ENCODE measurements at regions not wholly inside any gene's neighbourhood (a gene's known extent, or its start where the extent isn't known, plus 50 kb on each side); places are given as distances from the start of the nearest gene placed in this dataset.

DNA sequence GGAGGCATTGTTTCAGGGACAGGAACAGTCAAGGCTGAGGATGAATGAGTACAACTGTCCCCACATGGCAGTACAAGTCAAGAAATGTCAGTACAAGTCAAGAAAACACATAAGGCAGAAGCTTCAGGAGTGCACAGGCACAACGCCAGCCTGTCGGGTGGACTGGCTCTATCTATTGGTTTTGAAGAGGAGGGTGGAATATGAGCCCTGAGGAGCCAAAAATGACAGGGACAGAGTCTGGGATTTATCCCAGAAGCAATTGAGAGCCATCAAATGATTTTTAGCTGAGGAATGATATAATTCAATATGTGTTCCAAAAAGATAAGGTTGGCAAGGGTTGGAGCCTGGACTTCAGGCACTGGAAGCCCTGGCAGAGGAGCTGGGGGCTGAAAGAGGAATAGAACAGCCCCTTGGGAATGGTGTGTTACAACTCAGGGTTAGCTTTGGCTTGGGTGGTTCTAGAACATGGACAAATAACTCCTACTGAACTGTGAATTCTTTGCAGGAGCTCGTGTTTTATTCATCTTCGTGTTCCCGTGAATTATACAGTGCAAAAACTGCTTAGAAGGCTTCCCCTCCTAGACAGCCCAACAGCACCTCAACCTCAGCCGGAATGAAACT lies 425.7 kb upstream of the ARID1B start:
- Mint-ChIP-seq H3K27ac (no peak overlapping the region), H3K9me3 (ENCODE audit: low read depth) (no peaks in the 10 kb centered on the region), H3K4me1 (no peaks in the 10 kb centered on the region), H3K36me3 (no peaks in the 10 kb centered on the region), H3K4me3 (no peak overlapping the region), H3K27me3 (no peaks in the 10 kb centered on the region)
- CTCF ChIA-PET: no interaction called here
- DNase-seq (no peak), ATAC-seq (no peak)

DNA sequence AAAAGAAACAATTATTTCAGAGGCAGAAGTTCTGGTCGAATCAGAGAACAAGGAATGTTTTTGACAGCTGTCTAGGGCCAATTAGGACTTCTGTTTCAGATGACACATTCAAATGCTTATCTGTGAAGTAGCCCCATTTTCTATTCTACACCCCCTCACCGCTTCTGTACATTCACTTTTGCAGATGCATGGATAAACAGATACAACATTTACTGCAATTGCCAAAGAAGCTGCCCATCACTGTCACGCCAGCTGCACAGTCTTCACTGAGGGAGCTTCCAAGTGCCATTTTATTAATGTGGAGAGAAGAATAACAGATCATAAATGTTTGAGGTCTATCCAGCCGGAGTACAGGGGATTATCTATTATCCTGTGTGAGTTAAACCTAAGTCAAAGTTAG lies 426.8 kb upstream of the ARID1B start:
- Mint-ChIP-seq H3K27ac (no peak overlapping the region), H3K4me1 (no peaks in the 10 kb centered on the region), H3K9me3 (ENCODE audit: low read depth) (no peaks in the 10 kb centered on the region), H3K36me3 (no peaks in the 10 kb centered on the region), H3K27me3 (no peaks in the 10 kb centered on the region), H3K4me3 (no peak overlapping the region)
- ATAC-seq: no peak
- no peak for DNase-seq
- CTCF ChIA-PET: no interaction called here

DNA sequence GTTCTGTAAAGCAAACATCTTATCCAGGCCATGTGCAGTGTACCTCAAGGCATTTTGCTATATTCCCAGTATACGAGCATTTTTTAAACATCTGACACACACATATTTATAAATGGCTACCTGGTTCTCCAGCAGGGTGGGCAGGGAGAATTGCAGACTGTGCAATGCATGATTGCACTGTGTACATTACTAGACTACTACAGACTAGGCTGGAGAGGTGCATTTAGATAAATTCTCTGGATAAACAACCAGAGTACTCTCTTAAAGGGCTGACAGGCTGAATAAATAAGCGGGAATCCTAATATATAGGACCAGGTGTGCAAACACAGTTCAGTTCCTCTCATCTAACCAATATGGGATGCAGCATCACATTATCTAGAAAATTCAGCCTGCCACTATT lies 428.3 kb upstream of the ARID1B start:
- no peaks in the 10 kb centered on the region for H3K36me3 Mint-ChIP-seq

GRCh38 chr6:156348424-156348823 lies 428.8 kb upstream of the ARID1B start:
- ATAC-seq: no peak

More for the DNA sequence above, 428.3 kb upstream of the ARID1B start:
- CTCF ChIA-PET: no interaction called here
- H3K27ac Mint-ChIP-seq: no peak overlapping the region
- H3K4me3 Mint-ChIP-seq: no peak overlapping the region
- H3K4me1 Mint-ChIP-seq: no peaks in the 10 kb centered on the region
- ATAC-seq: no peak
- H3K27me3 Mint-ChIP-seq: no peaks in the 10 kb centered on the region
- H3K9me3 Mint-ChIP-seq (ENCODE audit: low read depth): no peaks in the 10 kb centered on the region
- DNase-seq: no peak

GRCh38 chr6:156347656-156348055 lies 429.5 kb upstream of the ARID1B start:
- CTCF ChIA-PET: no interaction called here
- no peak for DNase-seq
- no peak for ATAC-seq
- no peak overlapping the region for H3K4me3 Mint-ChIP-seq
- H3K27me3 Mint-ChIP-seq: no peaks in the 10 kb centered on the region
- H3K27ac Mint-ChIP-seq: no peak overlapping the region
- H3K9me3 Mint-ChIP-seq (ENCODE audit: low read depth): no peaks in the 10 kb centered on the region
- no peaks in the 10 kb centered on the region for H3K4me1 Mint-ChIP-seq
- no peaks in the 10 kb centered on the region for H3K36me3 Mint-ChIP-seq

More at GRCh38 chr6:156348424-156348823, 428.8 kb upstream of the ARID1B start:
- no peak overlapping the region for H3K4me3 Mint-ChIP-seq
- no peak for DNase-seq
- no peak overlapping the region for H3K27ac Mint-ChIP-seq
- H3K36me3 Mint-ChIP-seq: no peaks in the 10 kb centered on the region
- no peaks in the 10 kb centered on the region for H3K4me1 Mint-ChIP-seq
- CTCF ChIA-PET: no interaction called here
- H3K27me3 Mint-ChIP-seq: no peaks in the 10 kb centered on the region
- H3K9me3 Mint-ChIP-seq (ENCODE audit: low read depth): no peaks in the 10 kb centered on the region

DNA sequence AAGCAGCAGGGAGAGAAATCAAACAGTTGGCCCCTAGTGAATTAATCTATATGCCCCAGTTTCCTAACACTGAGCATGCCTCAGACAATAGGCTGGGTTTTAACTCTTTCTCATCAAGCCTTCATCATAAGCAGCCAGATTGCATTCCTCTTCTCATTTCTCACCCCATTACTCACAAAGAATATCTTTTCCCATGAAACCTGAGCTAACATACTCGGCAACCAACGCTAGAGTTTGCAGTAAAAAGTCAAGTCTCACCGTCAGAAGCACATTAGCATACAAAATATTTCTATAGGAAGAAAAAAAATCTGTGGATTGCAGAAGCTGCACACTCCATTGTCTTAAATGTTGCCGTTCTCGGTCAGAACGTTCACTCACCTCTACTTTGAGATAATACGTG lies 429.9 kb upstream of the ARID1B start:
- no peak for ATAC-seq
- Mint-ChIP-seq H3K27me3 (no peaks in the 10 kb centered on the region), H3K9me3 (ENCODE audit: low read depth) (no peaks in the 10 kb centered on the region), H3K27ac (no peak overlapping the region), H3K36me3 (no peaks in the 10 kb centered on the region), H3K4me1 (no peaks in the 10 kb centered on the region), H3K4me3 (no peak overlapping the region)
- CTCF ChIA-PET: no interaction called here
- no peak for DNase-seq

DNA sequence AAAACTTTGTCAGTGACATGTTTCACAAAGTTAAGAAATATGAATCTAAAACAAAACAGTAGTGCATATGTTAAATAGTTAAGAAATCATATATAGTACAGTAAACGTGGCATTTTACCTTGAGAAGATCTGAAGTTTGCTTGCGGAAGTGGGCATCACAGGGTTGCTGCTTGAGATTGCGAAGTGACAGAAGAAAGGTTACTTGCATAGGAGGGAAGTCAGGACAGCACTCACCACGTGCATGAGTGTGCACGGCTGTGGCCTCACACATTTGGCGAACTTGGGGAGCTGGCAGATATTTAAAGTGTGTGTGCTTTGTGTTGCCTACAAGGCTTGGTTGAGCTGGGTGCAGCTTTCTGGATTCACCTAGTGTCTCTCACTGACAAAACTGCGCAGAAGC lies 431.5 kb upstream of the ARID1B start:
- Mint-ChIP-seq H3K36me3 (no peaks in the 10 kb centered on the region), H3K4me3 (no peak overlapping the region), H3K9me3 (ENCODE audit: low read depth) (no peaks in the 10 kb centered on the region), H3K27ac (no peak overlapping the region), H3K4me1 (no peaks in the 10 kb centered on the region), H3K27me3 (no peaks in the 10 kb centered on the region)
- ATAC-seq: no peak
- no peak for DNase-seq
- CTCF ChIA-PET: no interaction called here

DNA sequence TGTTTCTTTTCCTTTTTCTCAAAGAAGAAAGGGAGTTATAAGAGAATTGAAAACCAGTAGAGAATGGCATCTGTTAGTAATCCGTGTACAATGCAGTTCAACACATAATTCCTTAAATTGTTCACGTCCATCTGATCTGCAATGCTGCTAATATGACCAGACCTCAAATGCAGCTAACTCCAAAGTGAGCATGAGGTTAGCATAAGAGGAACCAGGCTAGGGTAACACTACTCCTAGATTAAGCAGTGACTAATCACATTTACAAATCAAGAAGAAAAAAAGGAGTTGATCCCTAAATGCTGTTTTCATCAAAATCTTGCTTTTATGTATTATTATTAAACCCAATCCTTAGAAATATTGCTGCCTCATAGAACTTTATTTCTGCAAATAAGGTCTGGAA lies 432.7 kb upstream of the ARID1B start:
- no peak overlapping the region for H3K4me3 Mint-ChIP-seq
- CTCF ChIA-PET: no interaction called here
- ATAC-seq: no peak

DNA sequence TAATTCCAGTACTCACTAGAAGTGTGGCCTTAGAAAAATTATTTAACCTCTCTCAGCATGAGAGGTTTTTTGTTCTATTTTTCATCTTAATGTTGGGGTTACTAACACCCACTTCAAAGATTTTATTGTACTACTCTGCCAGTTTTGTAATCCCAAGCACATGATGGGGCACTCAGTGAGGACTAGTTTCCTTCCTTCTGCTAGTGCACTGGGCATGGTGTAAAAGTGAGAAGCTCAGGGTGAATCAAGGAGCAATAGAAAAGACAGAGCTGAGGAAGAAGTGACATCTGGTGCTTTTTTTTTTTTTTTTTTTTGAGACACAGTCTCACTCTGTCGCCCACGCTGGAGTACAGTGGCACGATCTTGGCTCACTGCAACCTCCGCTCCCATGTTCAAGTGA lies 439.4 kb upstream of the ARID1B start:
- no peaks in the 10 kb centered on the region for H3K36me3 Mint-ChIP-seq
- peaks cover 6% of the 10 kb centered on the region for H3K9me3 Mint-ChIP-seq (ENCODE audit: low read depth)
- H3K27ac Mint-ChIP-seq: no peak overlapping the region
- no peaks in the 10 kb centered on the region for H3K27me3 Mint-ChIP-seq
- no peak for ATAC-seq
- CTCF ChIA-PET: no interaction called here
- no peak overlapping the region for H3K4me3 Mint-ChIP-seq
- H3K4me1 Mint-ChIP-seq: no peaks in the 10 kb centered on the region
- DNase-seq: no peak

More for the DNA sequence above, 432.7 kb upstream of the ARID1B start:
- Mint-ChIP-seq H3K9me3 (ENCODE audit: low read depth) (no peaks in the 10 kb centered on the region), H3K4me1 (no peaks in the 10 kb centered on the region), H3K27ac (no peak overlapping the region), H3K27me3 (no peaks in the 10 kb centered on the region), H3K36me3 (no peaks in the 10 kb centered on the region)
- DNase-seq: no peak

DNA sequence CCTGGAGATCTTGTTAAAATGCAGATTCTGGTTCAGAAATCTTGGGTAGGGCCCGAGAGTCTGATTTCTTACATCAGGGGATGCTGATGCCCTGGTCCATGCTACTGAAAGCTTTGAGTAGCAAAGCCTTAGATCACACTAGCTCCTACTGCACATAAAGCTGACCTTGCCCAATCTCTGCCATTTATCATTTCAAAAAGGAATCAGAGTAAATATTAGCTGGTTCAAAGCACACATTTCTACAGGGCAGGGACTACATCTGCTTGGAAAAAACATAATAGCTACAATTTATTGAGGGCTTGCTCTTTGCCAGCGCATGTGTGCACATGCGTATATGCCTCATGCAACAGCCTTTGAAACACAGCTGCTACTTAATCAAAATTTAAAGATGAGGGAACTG lies 440.4 kb upstream of the ARID1B start:
- CTCF ChIA-PET: no interaction called here
- no peaks in the 10 kb centered on the region for H3K27me3 Mint-ChIP-seq
- H3K36me3 Mint-ChIP-seq: no peaks in the 10 kb centered on the region
- ATAC-seq (no peak), DNase-seq (no peak)
- no peaks in the 10 kb centered on the region for H3K4me1 Mint-ChIP-seq
- no peak overlapping the region for H3K27ac Mint-ChIP-seq
- H3K9me3 Mint-ChIP-seq (ENCODE audit: low read depth): peaks cover 9% of the 10 kb centered on the region
- H3K4me3 Mint-ChIP-seq: no peak overlapping the region

GRCh38 chr6:156336089-156336488 lies 441.1 kb upstream of the ARID1B start:
- no peak overlapping the region for H3K27ac Mint-ChIP-seq
- CTCF ChIA-PET: no interaction called here
- peaks cover 11% of the 10 kb centered on the region for H3K9me3 Mint-ChIP-seq (ENCODE audit: low read depth)
- ATAC-seq: no peak
- no peaks in the 10 kb centered on the region for H3K36me3 Mint-ChIP-seq
- no peak overlapping the region for H3K4me3 Mint-ChIP-seq
- no peak for DNase-seq
- no peaks in the 10 kb centered on the region for H3K27me3 Mint-ChIP-seq
- H3K4me1 Mint-ChIP-seq: no peaks in the 10 kb centered on the region

DNA sequence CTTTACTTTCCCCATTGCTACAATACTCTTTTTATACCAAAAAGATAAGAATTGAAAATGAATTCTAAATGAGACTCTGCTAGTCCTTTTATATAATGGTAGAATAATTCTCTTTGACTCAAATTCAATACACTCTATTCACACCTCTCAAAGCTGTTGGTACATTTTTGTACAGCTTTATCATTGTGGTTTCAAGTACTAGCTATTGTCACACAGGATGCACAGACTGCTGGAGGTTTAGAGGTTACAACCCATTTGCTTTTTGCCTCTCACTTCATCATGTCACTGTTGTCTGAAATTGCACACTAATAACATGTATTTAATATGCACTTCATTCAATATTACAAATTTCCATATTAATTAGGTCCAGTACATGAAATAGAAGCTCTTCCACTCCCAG lies 442.2 kb upstream of the ARID1B start:
- Mint-ChIP-seq H3K27ac (no peak overlapping the region), H3K9me3 (ENCODE audit: low read depth) (peaks cover 12% of the 10 kb centered on the region), H3K36me3 (no peaks in the 10 kb centered on the region), H3K27me3 (no peaks in the 10 kb centered on the region), H3K4me3 (no peak overlapping the region), H3K4me1 (no peaks in the 10 kb centered on the region)
- ATAC-seq (no peak), DNase-seq (no peak)
- CTCF ChIA-PET: no interaction called here

DNA sequence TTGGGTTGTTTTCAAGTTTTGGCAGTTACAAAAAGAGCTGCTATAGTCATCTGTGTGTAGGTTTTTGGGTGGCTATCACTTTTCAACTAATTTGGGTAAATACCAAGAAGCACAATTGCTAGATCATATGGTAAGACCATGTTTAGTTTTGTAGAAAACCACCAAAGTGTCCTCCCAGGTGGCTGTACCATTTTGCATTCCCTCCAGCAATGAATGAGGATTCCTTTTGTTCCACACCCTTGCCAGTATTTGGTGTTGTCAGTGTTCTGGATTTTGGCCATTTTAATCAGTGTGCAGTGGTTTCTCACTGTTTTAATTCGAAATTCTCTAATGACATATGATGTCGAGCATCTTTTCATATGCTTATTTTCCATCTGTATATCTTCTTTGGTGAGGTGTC lies 457.5 kb upstream of the ARID1B start:
- Mint-ChIP-seq H3K9me3 (ENCODE audit: low read depth) (no peaks in the 10 kb centered on the region), H3K36me3 (no peaks in the 10 kb centered on the region), H3K27me3 (no peaks in the 10 kb centered on the region), H3K27ac (no peak overlapping the region), H3K4me1 (no peaks in the 10 kb centered on the region), H3K4me3 (no peak overlapping the region)
- CTCF ChIA-PET: no interaction called here
- ATAC-seq: no peak
- no peak for DNase-seq

GRCh38 chr6:156316583-156317125 lies 460.5 kb upstream of the ARID1B start:
- H3K27ac Mint-ChIP-seq: no peak overlapping the region
- H3K9me3 Mint-ChIP-seq (ENCODE audit: low read depth): no peaks in the 10 kb centered on the region
- DNase-seq (no peak), ATAC-seq (no peak)
- no peaks in the 10 kb centered on the region for H3K27me3 Mint-ChIP-seq
- no peaks in the 10 kb centered on the region for H3K36me3 Mint-ChIP-seq
- CTCF ChIA-PET: no interaction called here
- no peak overlapping the region for H3K4me3 Mint-ChIP-seq
- no peaks in the 10 kb centered on the region for H3K4me1 Mint-ChIP-seq

DNA sequence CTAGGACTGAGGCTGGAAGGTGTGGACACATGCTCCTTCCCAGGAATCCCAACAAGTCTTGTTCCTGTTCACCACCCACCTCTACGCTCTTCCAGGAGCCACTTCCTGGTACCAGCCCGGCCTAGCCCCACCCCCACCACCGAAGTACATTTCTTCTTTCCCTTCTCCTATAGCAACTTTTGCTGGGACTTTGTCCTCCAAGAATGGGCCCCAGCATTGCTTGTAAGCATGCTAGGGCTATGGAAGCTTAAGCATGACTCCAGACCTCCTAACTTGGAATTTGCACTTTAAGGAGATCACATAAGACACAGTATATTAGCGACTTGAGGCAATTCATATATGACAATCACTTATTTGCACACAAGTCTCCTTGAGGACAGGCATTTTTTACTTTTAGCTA lies 462.0 kb upstream of the ARID1B start:
- no peak for DNase-seq
- Mint-ChIP-seq H3K27ac (no peak overlapping the region), H3K4me3 (no peak overlapping the region), H3K9me3 (ENCODE audit: low read depth) (no peaks in the 10 kb centered on the region), H3K4me1 (no peaks in the 10 kb centered on the region), H3K36me3 (no peaks in the 10 kb centered on the region), H3K27me3 (no peaks in the 10 kb centered on the region)
- ATAC-seq: no peak
- CTCF ChIA-PET: interaction anchor here (1.2 kb wide), 1 partner anchor 180 kb away, joined by 3 read pairs; no protein-coding TSS in a partner anchor

All from activated CD8-positive, alpha-beta memory T cell treated with anti-CD3 and anti-CD28 coated beads, Interleukin-2, amount 10 ng/mL, durations not matched to agents 7 days and 5 days (primary cell).